ENCODE measurements at regions not wholly inside any gene's neighbourhood (a gene's known extent, or its start where the extent isn't known, plus 50 kb on each side); places are given as distances from the start of the nearest gene placed in this dataset.
"Not testable (repeated sequence)": the region's sequence is repeated elsewhere in the genome, so short reads cannot be mapped to it uniquely, and the experiment has no call there.

GRCh38 chr11:67806183-67806582, 131.8 kb upstream of the ALDH3B2 start:
- not testable (repeated sequence) for DNase-seq (ENCODE audit: low read depth in 1 of 2, low spot score in 2 of 2); FAIRE-seq
- POLR2A ChIA-PET (ENCODE audit: partially characterized antibody): interaction anchor here (0.8 kb wide), 1 partner anchor 187 kb away, joined by 3 read pairs; no protein-coding TSS in a partner anchor

More at GRCh38 chr11:67806183-67806582, 131.8 kb upstream of the ALDH3B2 start:
- H3K9me3 ChIP-seq (ENCODE audit: insufficient read depth in 2 of 2, low read depth in 1 of 2, low read length in 1 of 2); H3K23ac ChIP-seq (ENCODE audit: insufficient read length); H3K4me1 ChIP-seq (replicated peaks in 1 of 4; ENCODE audit: control insufficient read depth in 3 of 4, insufficient read depth in 4 of 4, low read length in 3 of 4); H4K8ac ChIP-seq (ENCODE audit: extremely low read depth, insufficient read depth, low read length); H3K79me2 ChIP-seq (ENCODE audit: control insufficient read depth in 1 of 2, insufficient read depth in 2 of 2, low read length in 2 of 2); H3K27ac ChIP-seq (ENCODE audit: low read depth, low read length); H2BK20ac ChIP-seq (ENCODE audit: low read length); H4K20me1 ChIP-seq (replicated peaks in 1 of 2; ENCODE audit: control insufficient read depth in 1 of 2, insufficient read depth in 2 of 2, low read length in 2 of 2); H4K91ac ChIP-seq (replicated peaks; ENCODE audit: insufficient read length, low read length); H2AK5ac ChIP-seq (ENCODE audit: low read depth, low read length); H4K5ac ChIP-seq (ENCODE audit: insufficient read length, low read depth, low read length); H2AFZ ChIP-seq (ENCODE audit: low read length); H3K4ac ChIP-seq (replicated peaks; ENCODE audit: insufficient read length, low read depth, low read length); H3K79me1 ChIP-seq (ENCODE audit: low read depth, low read length); H3K27me3 ChIP-seq (replicated peaks in 1 of 4; ENCODE audit: control insufficient read depth in 3 of 4, extremely low read depth in 1 of 4, insufficient read depth in 3 of 4, low read length in 3 of 4); H3K14ac ChIP-seq (ENCODE audit: insufficient read length); H3K18ac ChIP-seq (ENCODE audit: extremely low read depth, low read length); H2BK15ac ChIP-seq (ENCODE audit: low read length); H2BK12ac ChIP-seq (ENCODE audit: low read depth, low read length); H2BK120ac ChIP-seq (replicated peaks; ENCODE audit: low read depth, low read length); H3K36me3 ChIP-seq (ENCODE audit: control insufficient read depth in 2 of 4, insufficient read depth in 4 of 4, low read length in 3 of 4); H3K56ac ChIP-seq (replicated peaks; ENCODE audit: insufficient read length, low read depth, low read length); H3K23me2 ChIP-seq (ENCODE audit: low read depth, low read length): not testable (repeated sequence)
- Histone ChIP-seq H3K4me3 (ENCODE audit: extremely low read depth in 1 of 4, insufficient read depth in 2 of 4, low read depth in 3 of 4, low read length in 4 of 4) (peak overlapping the region; percentile 37 to 59 (median 42)), H2BK5ac (ENCODE audit: low read depth, low read length) (0 out of 2 replicates have a peak overlapping the region, but pooled peaks have one; percentile 44), H3K9ac (replicated peaks in 1 of 4; ENCODE audit: extremely low read depth in 1 of 4, low read depth in 3 of 4, low read length in 3 of 4) (peak overlapping the region in 1 of 4 experiments; percentile 60; a peak in 1 of 7 replicates), H3K4me2 (ENCODE audit: insufficient read depth in 1 of 2, low read depth in 2 of 2, low read length in 2 of 2) (peak overlapping the region; percentile 76 to 84)
- 0 out of 2 replicates have a peak, but pooled peaks have one; percentile 37 for TF ChIP-seq TAF1 (IDR thresholded peaks at IDR 0.05; ENCODE audit: low read depth, low read length)
- WGBS, 2 experiments (ENCODE audit: extremely low coverage in 1 of 2, insufficient coverage in 1 of 2, insufficient read length in 1 of 2, insufficient replicate concordance in 2 of 2, low coverage in 1 of 2, low lambda C conversion rate in 2 of 2, missing lambda C conversion rate in 1 of 2): 0% methylated on average over 11 of the region's 26 CpGs; no CpG with 5 or more reads in 1 of the 2 experiments
- CTCF ChIA-PET (ENCODE audit: partially characterized antibody): interaction anchor here (1.1 to 1.2 kb wide), 2 partner anchors 8 to 150 kb away, joined by 3 to 6 read pairs; no protein-coding TSS in a partner anchor

Measured in H1 (cell line).